SU-DHL-6 (cell line): ENCODE measurements at regions not wholly inside any gene's neighbourhood (a gene's known extent, or its start where the extent isn't known, plus 50 kb on each side); places are given as distances from the start of the nearest gene placed in this dataset.
"Not testable (repeated sequence)": the region's sequence is repeated elsewhere in the genome, so short reads cannot be mapped to it uniquely, and the experiment has no call there.

Experiments used
- H2AFZ ChIP-seq: fragments of 200-600 bp; sonication (generic); 2 replicates; pipeline ENCODE4 v1.6.1; 2014; ENCODE audit warnings: low read depth, mild to moderate bottlenecking, moderate library complexity, mixed read lengths, antibody characterized with exemption, low read length; ENCODE audit not compliant: severe bottlenecking
- H3F3A ChIP-seq: fragments of 200-600 bp; shearing (Covaris generic); 2 replicates; pipeline ENCODE4 v1.6.0; 2016; ENCODE audit warnings: antibody characterized with exemption, mild to moderate bottlenecking; ENCODE audit not compliant: insufficient read depth
- H3K27ac ChIP-seq: fragments of 200-600 bp; sonication (generic); 2 replicates; pipeline ENCODE4 v1.5.1; 2016; ENCODE audit warnings: low read depth, mild to moderate bottlenecking, low read length, moderate library complexity, mixed read lengths
- H3K27me3 ChIP-seq: fragments of 200-600 bp; sonication (generic), shearing (Covaris generic); 2 replicates; pipeline ENCODE4 v1.6.0; 2014; ENCODE audit warnings: mild to moderate bottlenecking, low read length
- H3K36me3 ChIP-seq: fragments of 200-600 bp; sonication (generic); 2 replicates; pipeline ENCODE4 v1.6.1; 2014; ENCODE audit warnings: mild to moderate bottlenecking, low read length, mixed read lengths
- H3K4me2 ChIP-seq: fragments of 300-600, 200-600 bp; shearing (Covaris generic), sonication (generic); 2 replicates; pipeline ENCODE4 v1.6.0; 2014; ENCODE audit warnings: low read length, low read depth, mild to moderate bottlenecking; ENCODE audit not compliant: poor library complexity, severe bottlenecking
- H3K4me3 ChIP-seq: fragments of 200-600 bp; sonication (generic); 2 replicates; pipeline ENCODE4 v1.5.1; 2014; ENCODE audit warnings: antibody characterized with exemption, low read length, mild to moderate bottlenecking, mixed read lengths; ENCODE audit not compliant: insufficient read depth, poor library complexity, severe bottlenecking
- H3K79me2 ChIP-seq: fragments of 200-600 bp; sonication (generic); 2 replicates; pipeline ENCODE4 v1.6.1; 2014; ENCODE audit warnings: mild to moderate bottlenecking, low read length, moderate library complexity; ENCODE audit not compliant: insufficient read depth
- H3K9ac ChIP-seq: fragments of 200-600 bp; sonication (generic); 2 replicates; pipeline ENCODE4 v1.7.0; 2014; ENCODE audit warnings: mild to moderate bottlenecking, low read length
- H3K9me2 ChIP-seq: fragments of 200-600 bp; sonication (generic); replicated peaks from 2 replicates; pipeline ENCODE4 v1.6.1; 2014; ENCODE audit warnings: low read length; ENCODE audit not compliant: insufficient read depth
- H3K9me3 ChIP-seq: fragments of 200-600 bp; sonication (generic); 2 replicates; pipeline ENCODE4 v1.6.1; 2014; ENCODE audit warnings: low read length, mixed read lengths; ENCODE audit not compliant: insufficient read depth
- H4K20me1 ChIP-seq: fragments of 200-600 bp; sonication (generic); 2 replicates; pipeline ENCODE4 v1.6.1; 2014; ENCODE audit warnings: low read depth, mild to moderate bottlenecking, antibody characterized with exemption, low read length, moderate library complexity, mixed read lengths
- EZH2phosphoT487 ChIP-seq: fragments of 200-600 bp; sonication (generic), shearing (Covaris generic); conservative IDR thresholded peaks from 2 replicates; pipeline ENCODE4 v1.6.1; 2018; ENCODE audit warnings: mild to moderate bottlenecking, antibody characterized with exemption, low read length, moderate library complexity, mixed read lengths
- TF ChIP-seq, protein P1 (sequence below): fragments of 200-600 bp; sonication (generic); IDR thresholded peaks from one replicate; pipeline ENCODE4 v1.5.1; 2017; ENCODE audit warnings: antibody characterized with exemption, mild to moderate bottlenecking, low read length, moderate library complexity; ENCODE audit not compliant: insufficient read depth, poor library complexity, severe bottlenecking

DNA sequence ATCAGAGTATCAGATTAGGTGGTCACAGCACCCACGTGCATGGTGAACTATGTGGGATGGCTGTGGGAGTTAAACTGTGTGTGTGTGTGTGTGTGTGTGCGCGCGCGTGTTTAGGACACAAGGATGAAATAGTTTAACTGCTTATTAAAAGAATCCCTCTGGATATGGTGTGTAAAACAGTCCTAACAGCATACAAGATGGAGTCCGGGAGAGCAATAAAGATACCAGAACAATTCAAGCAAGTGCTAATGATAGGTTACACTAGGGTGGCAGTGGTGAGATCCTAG lies 202.2 kb downstream of the IPMK start:
- Histone ChIP-seq H3K79me2 (no peaks in the 10 kb centered on the region), H3F3A (no peaks in the 10 kb centered on the region), H3K4me3 (no peak overlapping the region), H2AFZ (no peak overlapping the region), H3K9me2 (no peaks in the 10 kb centered on the region), H3K9ac (no peak overlapping the region), H3K36me3 (no peaks in the 10 kb centered on the region), H4K20me1 (no peaks in the 10 kb centered on the region), H3K27ac (no peak overlapping the region), H3K27me3 (no peaks in the 10 kb centered on the region), H3K4me2 (no peak overlapping the region), H3K9me3 (no peaks in the 10 kb centered on the region)
- TF ChIP-seq, protein P1, sequence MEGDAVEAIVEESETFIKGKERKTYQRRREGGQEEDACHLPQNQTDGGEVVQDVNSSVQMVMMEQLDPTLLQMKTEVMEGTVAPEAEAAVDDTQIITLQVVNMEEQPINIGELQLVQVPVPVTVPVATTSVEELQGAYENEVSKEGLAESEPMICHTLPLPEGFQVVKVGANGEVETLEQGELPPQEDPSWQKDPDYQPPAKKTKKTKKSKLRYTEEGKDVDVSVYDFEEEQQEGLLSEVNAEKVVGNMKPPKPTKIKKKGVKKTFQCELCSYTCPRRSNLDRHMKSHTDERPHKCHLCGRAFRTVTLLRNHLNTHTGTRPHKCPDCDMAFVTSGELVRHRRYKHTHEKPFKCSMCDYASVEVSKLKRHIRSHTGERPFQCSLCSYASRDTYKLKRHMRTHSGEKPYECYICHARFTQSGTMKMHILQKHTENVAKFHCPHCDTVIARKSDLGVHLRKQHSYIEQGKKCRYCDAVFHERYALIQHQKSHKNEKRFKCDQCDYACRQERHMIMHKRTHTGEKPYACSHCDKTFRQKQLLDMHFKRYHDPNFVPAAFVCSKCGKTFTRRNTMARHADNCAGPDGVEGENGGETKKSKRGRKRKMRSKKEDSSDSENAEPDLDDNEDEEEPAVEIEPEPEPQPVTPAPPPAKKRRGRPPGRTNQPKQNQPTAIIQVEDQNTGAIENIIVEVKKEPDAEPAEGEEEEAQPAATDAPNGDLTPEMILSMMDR = no peak
- no peak for TF ChIP-seq EZH2phosphoT487

DNA sequence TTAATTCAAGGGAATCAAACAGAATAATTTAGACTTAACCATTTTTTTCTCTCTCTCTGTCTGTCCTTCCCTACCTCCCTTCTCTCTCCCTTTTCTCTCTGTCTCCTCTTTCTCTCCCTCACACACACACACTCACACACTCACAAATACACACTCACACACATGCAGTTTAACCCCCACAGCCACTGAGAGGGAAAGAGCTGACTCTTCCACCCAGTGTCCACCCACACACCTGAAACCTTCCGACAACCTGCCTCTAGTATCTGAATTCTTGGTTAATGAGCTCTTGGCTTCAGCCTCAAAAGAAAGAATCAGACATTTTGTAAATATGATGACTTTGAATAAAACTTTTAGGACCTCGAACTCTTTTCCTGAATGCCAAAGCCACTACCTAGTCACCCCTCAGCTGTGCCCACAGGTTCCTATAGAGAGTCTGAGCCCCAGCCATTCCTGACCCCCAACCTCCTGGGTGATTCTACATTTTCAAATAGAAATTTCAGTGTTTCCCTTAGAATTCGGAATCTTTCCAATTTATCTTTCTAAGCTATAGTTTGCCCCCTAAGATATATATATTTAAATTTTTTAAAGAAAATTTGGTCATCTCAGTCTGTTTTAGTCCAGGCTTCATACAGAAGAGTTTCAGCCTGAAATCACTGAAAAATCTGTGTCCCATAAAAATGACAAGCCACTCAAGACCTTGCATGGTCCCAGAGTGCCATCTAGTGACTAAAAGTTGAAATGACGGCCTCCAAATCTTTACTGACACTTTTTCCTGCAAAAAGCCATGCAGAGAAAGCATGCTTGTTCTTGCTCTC lies 202.8 kb downstream of the IPMK start:
- TF ChIP-seq, protein P1 = peak; percentile 40
- no peak for TF ChIP-seq EZH2phosphoT487
- Histone ChIP-seq H3K27me3 (no peaks in the 10 kb centered on the region), H3K4me3 (no peak overlapping the region), H4K20me1 (no peaks in the 10 kb centered on the region), H3F3A (no peaks in the 10 kb centered on the region), H3K9me2 (no peaks in the 10 kb centered on the region), H3K9me3 (no peaks in the 10 kb centered on the region), H3K36me3 (no peaks in the 10 kb centered on the region), H2AFZ (no peak overlapping the region), H3K27ac (no peak overlapping the region), H3K4me2 (no peak overlapping the region), H3K9ac (no peak overlapping the region), H3K79me2 (no peaks in the 10 kb centered on the region)

DNA sequence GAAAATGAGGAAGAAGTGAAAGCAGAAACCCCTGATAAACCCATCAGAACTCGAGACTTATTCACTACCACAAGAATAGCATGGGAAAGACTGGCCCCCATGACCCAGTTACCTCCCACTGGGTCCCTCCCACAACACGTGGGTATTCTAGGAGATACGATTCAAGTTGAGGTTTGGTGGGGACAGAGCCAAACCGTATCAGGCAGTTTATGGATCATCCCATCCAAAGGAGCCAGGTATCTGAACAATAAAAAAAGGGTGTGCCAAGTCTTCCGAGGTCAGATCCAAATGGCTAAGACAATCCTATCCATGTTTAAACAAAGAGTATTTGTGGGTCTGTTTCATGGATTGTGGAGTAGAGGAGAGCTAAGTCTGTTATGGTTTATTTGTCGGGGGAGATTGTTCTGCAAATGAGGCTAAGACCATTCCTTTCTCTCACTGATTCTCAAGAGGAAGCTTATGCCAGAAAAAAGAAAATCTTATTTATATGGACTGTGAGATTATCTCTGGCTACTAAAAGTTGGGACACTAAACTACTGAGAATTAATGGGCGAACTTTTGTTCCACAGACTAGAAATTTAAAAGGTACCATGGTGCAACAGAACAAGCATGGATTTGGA lies 203.7 kb downstream of the IPMK start:
- H3K27me3 ChIP-seq = no peaks in the 10 kb centered on the region
- H4K20me1 ChIP-seq = no peaks in the 10 kb centered on the region
- H3K27ac ChIP-seq = no peak overlapping the region
- H3K9me3 ChIP-seq = no peaks in the 10 kb centered on the region
- H3K36me3 ChIP-seq = no peaks in the 10 kb centered on the region
- TF ChIP-seq EZH2phosphoT487 = no peak
- TF ChIP-seq, protein P1 = no peak
- H3K9ac ChIP-seq = no peak overlapping the region
- H3K4me2 ChIP-seq = no peak overlapping the region
- H3K9me2 ChIP-seq = no peaks in the 10 kb centered on the region
- H3F3A ChIP-seq = no peaks in the 10 kb centered on the region
- H3K4me3 ChIP-seq = no peak overlapping the region
- no peaks in the 10 kb centered on the region for H3K79me2 ChIP-seq
- no peak overlapping the region for H2AFZ ChIP-seq

DNA sequence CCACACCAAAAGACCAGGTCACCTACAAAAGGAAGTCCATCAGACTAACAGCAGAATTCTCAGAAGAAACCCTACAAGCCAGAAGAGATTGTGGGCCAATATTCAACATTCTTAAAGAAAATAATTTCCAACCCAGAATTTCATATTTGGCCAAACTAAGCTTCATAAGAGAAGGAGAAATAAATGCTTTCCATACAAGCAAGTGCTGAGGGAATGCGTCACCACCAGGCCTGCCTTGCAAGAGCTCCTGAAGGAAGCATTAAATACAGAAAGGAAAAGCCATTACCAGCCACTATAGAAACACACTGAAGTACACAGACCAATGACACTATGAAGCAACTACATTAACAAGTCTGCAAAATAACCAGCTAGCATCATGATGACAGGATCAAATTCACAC lies 209.0 kb downstream of the IPMK start:
- H3F3A ChIP-seq, H3K9ac ChIP-seq, H3K4me3 ChIP-seq, H3K4me2 ChIP-seq, H3K36me3 ChIP-seq, H3K27ac ChIP-seq, H3K79me2 ChIP-seq, H2AFZ ChIP-seq, H3K9me3 ChIP-seq, H3K27me3 ChIP-seq, H3K9me2 ChIP-seq, H4K20me1 ChIP-seq: not testable (repeated sequence)
